A549 (cell line): ENCODE measurements at regions not wholly inside any gene's neighbourhood (a gene's known extent, or its start where the extent isn't known, plus 50 kb on each side); places are given as distances from the start of the nearest gene placed in this dataset.

Experiments
- ATAC-seq, 2 experiments: fragments of 200-7000 bp in 1 of 2; fragments of >200 bp in 1 of 2; cut with Nextera tagmentation in 1 of 2; cut with Tn5 transposase in 1 of 2; 3 replicates each; pipeline versions ENCODE4 v1.8.0 to v1.9.1; 2018 to 2020; ENCODE audit warnings: mild to moderate bottlenecking in 1 of 2, moderate library complexity in 1 of 2
- CTCF ChIA-PET: fragments of 300-600 bp; sonication (Branson Sonifier 250); formaldehyde crosslinking; extraction: SDS; loops from one replicate; lab custom pipeline; 2021; ENCODE audit warnings: antibody characterized with exemption, inconsistent platforms; lab: Yijun Ruan, JAX
- POLR2A ChIA-PET: fragments of 350-600 bp; formaldehyde crosslinking; extraction: SDS; loops from one replicate; lab custom pipeline; 2021; ENCODE audit warnings: antibody characterized with exemption, inconsistent platforms; lab: Yijun Ruan, JAX
- DNase-seq, 2 experiments: peaks; one replicate each; pipeline versions ENCODE4 v3.0.0 to v3.0.0-alpha.2; 2011 to 2016; ENCODE audit warnings: low read depth in 1 of 2, low spot score in 1 of 2
- FAIRE-seq: peaks from 2 replicates; lab custom pipeline; 2011; peaks lifted over from hg19 to GRCh38; lab: Jason Lieb, UNC
- H3K27ac ChIP-seq, 2 experiments: fragments of >200 bp; sonication (Bioruptor Twin); formaldehyde crosslinking; 3 replicates each; pipeline ENCODE4 v1.5.1; 2016 to 2017
- H3K4me1 ChIP-seq: fragments of >200 bp; sonication (Bioruptor Twin); formaldehyde crosslinking; 3 replicates; pipeline ENCODE4 v1.6.1; 2016
- H3K4me2 ChIP-seq: fragments of >200 bp; sonication (Bioruptor Twin); formaldehyde crosslinking; 3 replicates; pipeline ENCODE4 v1.6.1; 2016
- H3K4me3 ChIP-seq: fragments of >200 bp; sonication (Bioruptor Twin); formaldehyde crosslinking; 3 replicates; pipeline ENCODE4 v1.5.1; 2016
- H3K9me3 ChIP-seq: fragments of >200 bp; sonication (Bioruptor Twin); formaldehyde crosslinking; 3 replicates; pipeline ENCODE4 v1.6.1; 2016
- E2F6 ChIP-seq: IDR thresholded peaks from 2 replicates; pipeline ENCODE4 v1.6.1; 2012; ENCODE audit warnings: low read depth, borderline replicate concordance
- EHF ChIP-seq: fragments of 250-450 bp; sonication (Bioruptor Pico); IDR thresholded peaks from 2 replicates; pipeline ENCODE4 v1.5.0; 2020; ENCODE audit warnings: mild to moderate bottlenecking
- EHMT2 ChIP-seq: fragments of 200-600 bp; sonication (generic); IDR thresholded peaks from 2 replicates; pipeline ENCODE4 v1.6.1; 2016; ENCODE audit warnings: antibody characterized with exemption, low read depth, mild to moderate bottlenecking, moderate library complexity
- ELK1 ChIP-seq: fragments of 150-350 bp; IDR thresholded peaks from 2 replicates; pipeline ENCODE4 v1.6.1; 2014; ENCODE audit warnings: low read depth, mild to moderate bottlenecking, low read length
- FOSB ChIP-seq: fragments of 250-450 bp; sonication (Bioruptor Pico); IDR thresholded peaks from 2 replicates; pipeline ENCODE4 v1.5.0; 2020; ENCODE audit warnings: mild to moderate bottlenecking, moderate library complexity
- HEYL ChIP-seq: fragments of 250-450 bp; sonication (Bioruptor Pico); IDR thresholded peaks from 2 replicates; pipeline ENCODE4 v1.8.0; 2021; ENCODE audit warnings: mild to moderate bottlenecking, moderate library complexity
- HOXA7 ChIP-seq: fragments of 250-450 bp; sonication (Bioruptor Pico); IDR thresholded peaks from 2 replicates; pipeline ENCODE4 v1.5.0; 2020; ENCODE audit warnings: mild to moderate bottlenecking, moderate library complexity
- HOXB13 ChIP-seq: fragments of 250-450 bp; sonication (Bioruptor Pico); IDR thresholded peaks from 2 replicates; pipeline ENCODE4 v1.5.0; 2020; ENCODE audit warnings: low read depth, mild to moderate bottlenecking, moderate library complexity
- HOXB5 ChIP-seq: fragments of 250-450 bp; sonication (Bioruptor Pico); IDR thresholded peaks from 2 replicates; pipeline ENCODE4 v1.5.0; 2020; ENCODE audit warnings: mild to moderate bottlenecking, moderate library complexity
- JUN ChIP-seq, 2 experiments: fragments of >200 bp; sonication (Bioruptor Twin); formaldehyde crosslinking; IDR thresholded peaks; 2 replicates in 1 of 2; 3 replicates in 1 of 2; pipeline ENCODE4 v1.6.1; 2016 to 2017
- NFE2L2 ChIP-seq: fragments of 150-350 bp; conservative IDR thresholded peaks from 2 replicates; pipeline ENCODE4 v1.6.1; 2014; ENCODE audit warnings: low read length
- RAD21 ChIP-seq, 2 experiments: fragments of >200 bp in 1 of 2; sonication (Bioruptor Twin) in 1 of 2; formaldehyde crosslinking in 1 of 2; IDR thresholded peaks in 1 of 2; conservative IDR thresholded peaks in 1 of 2; 2 replicates in 1 of 2; 3 replicates in 1 of 2; pipeline ENCODE4 v1.6.1; 2012 to 2018; ENCODE audit warnings: inconsistent platforms in 1 of 2
- RCOR1 ChIP-seq: fragments of 150-350 bp; IDR thresholded peaks from 2 replicates; pipeline ENCODE4 v1.6.1; 2014; ENCODE audit warnings: antibody characterized with exemption, low read length, low read depth
- SMC3 ChIP-seq: fragments of >200 bp; sonication (Bioruptor Twin); formaldehyde crosslinking; IDR thresholded peaks from 3 replicates; pipeline ENCODE4 v1.6.1; 2018; ENCODE audit warnings: inconsistent platforms
- TFCP2L1 ChIP-seq: fragments of 250-450 bp; sonication (Bioruptor Pico); IDR thresholded peaks from 2 replicates; pipeline ENCODE4 v1.5.0; 2021; ENCODE audit warnings: mild to moderate bottlenecking
- ZNF302 ChIP-seq: fragments of 250-450 bp; sonication (Bioruptor Pico); IDR thresholded peaks from 2 replicates; pipeline ENCODE4 v1.9.0; 2021; ENCODE audit warnings: inconsistent platforms, mild to moderate bottlenecking, moderate library complexity
- WGBS: methylation state at CpG from one replicate; pipeline ENCODE4 v1.1.6; 2017; ENCODE audit errors: missing lambda C conversion rate; 5-methylcytosine and 5-hydroxymethylcytosine counted together
- TF ChIP-seq, protein P1 (sequence below): fragments of 250-450 bp; sonication (Bioruptor Pico); IDR thresholded peaks from 2 replicates; pipeline ENCODE4 v1.5.0; 2020; ENCODE audit warnings: low read depth, mild to moderate bottlenecking, moderate library complexity
- TF ChIP-seq, protein P2 (sequence below): fragments of 200-600 bp; sonication (generic); IDR thresholded peaks from 2 replicates; pipeline ENCODE4 v1.6.1; 2016; ENCODE audit warnings: antibody characterized with exemption, mild to moderate bottlenecking, moderate library complexity

- ATAC-seq (no peak), DNase-seq (no peak), FAIRE-seq (no peak)
- H3K4me1 ChIP-seq = peaks cover 57% of the 10 kb centered on the region
- H3K9me3 ChIP-seq = peaks cover 43% of the 10 kb centered on the region
- 92% methylated on average over 7 of the region's 7 CpGs for WGBS
- POLR2A ChIA-PET = no interaction called here
- H3K4me2 ChIP-seq = peak overlapping the region; percentile 68
- H3K4me3 ChIP-seq = no peak overlapping the region
- TF ChIP-seq RAD21 (conservative IDR thresholded peaks at IDR 0.05 in 1 of 2, IDR thresholded peaks at IDR 0.05 in 1 of 2) (no peak), HOXB13 (no peak), HOXA7 (CRISPR knock-in tag) (no peak), E2F6 (no peak), NFE2L2 (no peak), RCOR1 (no peak), JUN (IDR thresholded peaks at IDR 0.05) (no peak)
- TF ChIP-seq, protein P1, sequence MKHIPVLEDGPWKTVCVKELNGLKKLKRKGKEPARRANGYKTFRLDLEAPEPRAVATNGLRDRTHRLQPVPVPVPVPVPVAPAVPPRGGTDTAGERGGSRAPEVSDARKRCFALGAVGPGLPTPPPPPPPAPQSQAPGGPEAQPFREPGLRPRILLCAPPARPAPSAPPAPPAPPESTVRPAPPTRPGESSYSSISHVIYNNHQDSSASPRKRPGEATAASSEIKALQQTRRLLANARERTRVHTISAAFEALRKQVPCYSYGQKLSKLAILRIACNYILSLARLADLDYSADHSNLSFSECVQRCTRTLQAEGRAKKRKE = no peak
- H3K27ac ChIP-seq = peak overlapping the region; percentile 97 to 98
- CTCF ChIA-PET = interaction anchor here (0.5 to 1.2 kb wide), 2 partner anchors 56 to 374 kb away, joined by 3 to 8 read pairs; no protein-coding TSS in a partner anchor
Measured at GRCh38 chr7:45979275-45980180, 58.5 kb upstream of the IGFBP3 start.

- FAIRE-seq = no peak
- WGBS = 17% methylated on average over 2 of the region's 2 CpGs
- H3K4me3 ChIP-seq = no peak overlapping the region
- DNase-seq = peak in 1 of 2 experiments; percentile 34
- H3K27ac ChIP-seq = peak overlapping the region; percentile 97 to 98
- peak overlapping the region; percentile 68 for H3K4me2 ChIP-seq
- TF ChIP-seq TFCP2L1 (CRISPR knock-in tag) (peak; percentile 49; the same call in 1 of the 2 replicates), ZNF302 (CRISPR knock-in tag) (0 out of 2 replicates have a peak, but pooled peaks have one; percentile 12), HEYL (CRISPR knock-in tag) (peak; percentile 38; the same call in 1 of the 2 replicates), SMC3 (no peak), FOSB (CRISPR knock-in tag) (peak; percentile 41; the same call in 1 of the 2 replicates), HOXB5 (peak; percentile 22; the same call in 1 of the 2 replicates), EHF (CRISPR knock-in tag) (peak; percentile 56; the same call in 1 of the 2 replicates), EHMT2 (no peak), HOXA7 (CRISPR knock-in tag) (0 out of 2 replicates have a peak, but pooled peaks have one; percentile 49), ELK1 (no peak), HOXB13 (peak; percentile 30; the same call in 1 of the 2 replicates)
- TF ChIP-seq, protein P2, sequence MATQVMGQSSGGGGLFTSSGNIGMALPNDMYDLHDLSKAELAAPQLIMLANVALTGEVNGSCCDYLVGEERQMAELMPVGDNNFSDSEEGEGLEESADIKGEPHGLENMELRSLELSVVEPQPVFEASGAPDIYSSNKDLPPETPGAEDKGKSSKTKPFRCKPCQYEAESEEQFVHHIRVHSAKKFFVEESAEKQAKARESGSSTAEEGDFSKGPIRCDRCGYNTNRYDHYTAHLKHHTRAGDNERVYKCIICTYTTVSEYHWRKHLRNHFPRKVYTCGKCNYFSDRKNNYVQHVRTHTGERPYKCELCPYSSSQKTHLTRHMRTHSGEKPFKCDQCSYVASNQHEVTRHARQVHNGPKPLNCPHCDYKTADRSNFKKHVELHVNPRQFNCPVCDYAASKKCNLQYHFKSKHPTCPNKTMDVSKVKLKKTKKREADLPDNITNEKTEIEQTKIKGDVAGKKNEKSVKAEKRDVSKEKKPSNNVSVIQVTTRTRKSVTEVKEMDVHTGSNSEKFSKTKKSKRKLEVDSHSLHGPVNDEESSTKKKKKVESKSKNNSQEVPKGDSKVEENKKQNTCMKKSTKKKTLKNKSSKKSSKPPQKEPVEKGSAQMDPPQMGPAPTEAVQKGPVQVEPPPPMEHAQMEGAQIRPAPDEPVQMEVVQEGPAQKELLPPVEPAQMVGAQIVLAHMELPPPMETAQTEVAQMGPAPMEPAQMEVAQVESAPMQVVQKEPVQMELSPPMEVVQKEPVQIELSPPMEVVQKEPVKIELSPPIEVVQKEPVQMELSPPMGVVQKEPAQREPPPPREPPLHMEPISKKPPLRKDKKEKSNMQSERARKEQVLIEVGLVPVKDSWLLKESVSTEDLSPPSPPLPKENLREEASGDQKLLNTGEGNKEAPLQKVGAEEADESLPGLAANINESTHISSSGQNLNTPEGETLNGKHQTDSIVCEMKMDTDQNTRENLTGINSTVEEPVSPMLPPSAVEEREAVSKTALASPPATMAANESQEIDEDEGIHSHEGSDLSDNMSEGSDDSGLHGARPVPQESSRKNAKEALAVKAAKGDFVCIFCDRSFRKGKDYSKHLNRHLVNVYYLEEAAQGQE = no peak
- TF ChIP-seq, protein P1 = peak; percentile 76
- TF ChIP-seq, all 56 proteins: peak for 9
- CTCF ChIA-PET = interaction anchor here (7.1 kb wide), 1 partner anchor 56 kb away, joined by 57 read pairs; the partner anchor contains the start of gene IGFBP3
- ATAC-seq = peak in 1 of 2 experiments; percentile 16; a peak in 3 of 6 replicates
- peaks cover 43% of the 10 kb centered on the region for H3K9me3 ChIP-seq
- POLR2A ChIA-PET = interaction anchor here (1.0 kb wide), 1 partner anchor 58 kb away, joined by 9 read pairs; the partner anchor contains the start of gene IGFBP3
- peaks cover 64% of the 10 kb centered on the region for H3K4me1 ChIP-seq
Measured at GRCh38 chr7:45978731-45979211, 57.7 kb upstream of the IGFBP3 start.
